ENCODE measurements at regions not wholly inside any gene's neighbourhood (a gene's known extent, or its start where the extent isn't known, plus 50 kb on each side); places are given as distances from the start of the nearest gene placed in this dataset.

GRCh38 chr3:176951586-176952292, 245.5 kb downstream of the TBL1XR1 start:
- Histone ChIP-seq H3K27ac (ENCODE audit: low read depth, low read length, poor library complexity, severe bottlenecking) (no peak overlapping the region), H3K79me2 (ENCODE audit: insufficient read depth, low read depth, low read length) (no peaks in the 10 kb centered on the region), H2AFZ (ENCODE audit: low read length) (no peak overlapping the region), H3K36me3 (ENCODE audit: insufficient read depth, low read length) (no peaks in the 10 kb centered on the region), H3K9me3 (ENCODE audit: low read length) (no peaks in the 10 kb centered on the region), H3K9me2 (ENCODE audit: insufficient read depth, low read length) (no peaks in the 10 kb centered on the region), H3K4me1 (ENCODE audit: insufficient read depth, low read length, poor library complexity, severe bottlenecking) (no peaks in the 10 kb centered on the region), H4K20me1 (ENCODE audit: insufficient read depth, low read length) (no peaks in the 10 kb centered on the region), H3K4me3 (ENCODE audit: low read depth, low read length, poor library complexity, severe bottlenecking) (no peak overlapping the region), H3K4me2 (ENCODE audit: low read length) (no peak overlapping the region)
- DNase-seq (ENCODE audit: low spot score): no peak
- no TSS peak for BruUV-seq (replicated peaks)
- intact Hi-C loops (cut with micrococcal nuclease; ENCODE audit: unreplicated experiment): no loop called here
- TF ChIP-seq CTCF (conservative IDR thresholded peaks at IDR 0.05; ENCODE audit: low read length): no peak
- TF ChIP-seq EZH2phosphoT487 (IDR thresholded peaks at IDR 0.05; ENCODE audit: borderline replicate concordance, low read depth, low read length): no peak
- ChIA-PET POLR2A (no interaction called here), CTCF (ENCODE audit: unreplicated experiment) (no interaction called here)

GRCh38 chr3:176951144-176951543, 246.1 kb downstream of the TBL1XR1 start:
- H4K20me1 ChIP-seq (ENCODE audit: insufficient read depth, low read length): no peaks in the 10 kb centered on the region
- no peaks in the 10 kb centered on the region for H3K36me3 ChIP-seq (ENCODE audit: insufficient read depth, low read length)
- H3K79me2 ChIP-seq (ENCODE audit: insufficient read depth, low read depth, low read length): no peaks in the 10 kb centered on the region
- intact Hi-C loops (cut with micrococcal nuclease; ENCODE audit: unreplicated experiment): no loop called here
- POLR2A ChIA-PET: no interaction called here
- no peak overlapping the region for H3K4me2 ChIP-seq (ENCODE audit: low read length)
- H3K9me2 ChIP-seq (ENCODE audit: insufficient read depth, low read length): no peaks in the 10 kb centered on the region
- DNase-seq (ENCODE audit: low spot score): no peak
- CTCF ChIA-PET (ENCODE audit: unreplicated experiment): no interaction called here
- H3K27ac ChIP-seq (ENCODE audit: low read depth, low read length, poor library complexity, severe bottlenecking): no peak overlapping the region
- no peak overlapping the region for H2AFZ ChIP-seq (ENCODE audit: low read length)
- H3K4me3 ChIP-seq (ENCODE audit: low read depth, low read length, poor library complexity, severe bottlenecking): no peak overlapping the region
- no peak for TF ChIP-seq EZH2phosphoT487 (IDR thresholded peaks at IDR 0.05; ENCODE audit: borderline replicate concordance, low read depth, low read length)
- no peak for TF ChIP-seq CTCF (conservative IDR thresholded peaks at IDR 0.05; ENCODE audit: low read length)
- BruUV-seq (replicated peaks): no TSS peak
- H3K4me1 ChIP-seq (ENCODE audit: insufficient read depth, low read length, poor library complexity, severe bottlenecking): no peaks in the 10 kb centered on the region
- H3K9me3 ChIP-seq (ENCODE audit: low read length): no peaks in the 10 kb centered on the region

- no peak overlapping the region for H3K27ac ChIP-seq (ENCODE audit: low read depth, low read length, poor library complexity, severe bottlenecking)
- DNase-seq (ENCODE audit: low spot score): no peak
- H4K20me1 ChIP-seq (ENCODE audit: insufficient read depth, low read length): no peaks in the 10 kb centered on the region
- no peak overlapping the region for H2AFZ ChIP-seq (ENCODE audit: low read length)
- no TSS peak for BruUV-seq (replicated peaks)
- H3K9me3 ChIP-seq (ENCODE audit: low read length): no peaks in the 10 kb centered on the region
- H3K79me2 ChIP-seq (ENCODE audit: insufficient read depth, low read depth, low read length): no peaks in the 10 kb centered on the region
- intact Hi-C loops (cut with micrococcal nuclease; ENCODE audit: unreplicated experiment): no loop called here
- H3K9me2 ChIP-seq (ENCODE audit: insufficient read depth, low read length): no peaks in the 10 kb centered on the region
- no peaks in the 10 kb centered on the region for H3K4me1 ChIP-seq (ENCODE audit: insufficient read depth, low read length, poor library complexity, severe bottlenecking)
- no peak overlapping the region for H3K4me3 ChIP-seq (ENCODE audit: low read depth, low read length, poor library complexity, severe bottlenecking)
- TF ChIP-seq EZH2phosphoT487 (IDR thresholded peaks at IDR 0.05; ENCODE audit: borderline replicate concordance, low read depth, low read length) (no peak), CTCF (conservative IDR thresholded peaks at IDR 0.05; ENCODE audit: low read length) (no peak)
- no peak overlapping the region for H3K4me2 ChIP-seq (ENCODE audit: low read length)
- ChIA-PET CTCF (ENCODE audit: unreplicated experiment) (no interaction called here), POLR2A (no interaction called here)
- H3K36me3 ChIP-seq (ENCODE audit: insufficient read depth, low read length): no peaks in the 10 kb centered on the region
Measured at GRCh38 chr3:176950743-176951142, 246.5 kb downstream of the TBL1XR1 start.
